HG02759 (cell line): ENCODE measurements at regions not wholly inside any gene's neighbourhood (a gene's known extent, or its start where the extent isn't known, plus 50 kb on each side); places are given as distances from the start of the nearest gene placed in this dataset.

ENCODE experiments used
- ATAC-seq: cut with Tn5 transposase; IDR thresholded peaks from one replicate; pipeline ENCODE4 v1.9.1; 2021; ENCODE audit warnings: mild to moderate bottlenecking, moderate library complexity; ENCODE audit not compliant: unreplicated experiment

DNA sequence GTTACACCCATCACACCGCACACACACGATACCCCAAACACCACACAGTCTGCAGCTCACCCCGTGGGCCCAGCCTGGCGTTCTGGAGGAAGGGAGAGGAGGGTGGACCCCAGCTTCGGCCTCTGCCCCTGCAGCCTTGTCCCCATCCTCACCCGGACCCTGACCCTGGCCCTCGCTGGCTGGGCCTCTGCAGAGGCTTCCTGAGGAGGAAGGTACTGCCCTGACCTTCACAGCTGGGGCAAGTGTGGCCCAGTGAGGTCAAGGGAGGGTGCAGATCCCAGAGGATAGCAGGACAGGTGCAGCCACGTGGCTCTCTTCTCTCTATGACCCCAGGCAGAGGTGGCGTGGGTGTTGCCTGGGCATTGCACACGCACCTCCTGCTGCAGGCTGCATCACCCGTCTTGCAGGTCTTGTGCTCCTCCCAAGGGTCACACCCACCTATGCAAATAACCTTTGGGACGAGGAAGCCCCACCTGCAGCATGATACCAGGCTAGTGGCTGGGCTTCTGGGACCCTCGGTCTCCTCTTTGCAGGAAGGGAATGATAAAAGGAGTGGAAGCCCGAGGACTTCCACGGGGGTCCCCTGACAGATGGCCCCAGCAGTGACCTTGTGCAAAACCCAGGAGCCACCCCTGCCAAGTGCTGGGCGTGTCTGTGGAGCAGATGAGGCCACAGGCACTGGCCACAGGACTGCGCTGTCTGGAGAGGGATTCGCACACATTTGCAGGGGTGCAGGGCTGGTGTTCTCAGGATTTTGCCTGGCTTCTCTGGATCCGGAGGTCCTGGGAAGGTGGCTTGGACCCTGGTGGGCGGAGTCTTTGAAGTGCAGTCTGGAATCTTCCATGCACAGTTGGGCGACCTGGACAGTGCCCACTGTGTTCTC is 1241.5 kb downstream of the BRD1 start:
- ATAC-seq, result no peak

DNA sequence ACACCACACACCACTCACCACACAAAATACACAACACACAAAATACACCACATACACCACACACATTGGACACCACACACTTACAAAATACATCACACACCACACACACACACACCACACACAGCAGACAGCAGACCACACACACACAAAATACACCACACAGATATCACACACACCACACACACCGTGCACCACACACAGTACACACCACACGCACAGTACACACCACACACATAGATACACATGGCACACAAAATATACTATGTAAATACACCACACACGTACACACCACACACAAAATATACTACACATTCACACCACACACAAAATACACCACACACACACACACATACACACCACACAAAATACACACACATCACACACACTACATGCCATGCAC is 1243.5 kb downstream of the BRD1 start:
- ATAC-seq, result no peak

DNA sequence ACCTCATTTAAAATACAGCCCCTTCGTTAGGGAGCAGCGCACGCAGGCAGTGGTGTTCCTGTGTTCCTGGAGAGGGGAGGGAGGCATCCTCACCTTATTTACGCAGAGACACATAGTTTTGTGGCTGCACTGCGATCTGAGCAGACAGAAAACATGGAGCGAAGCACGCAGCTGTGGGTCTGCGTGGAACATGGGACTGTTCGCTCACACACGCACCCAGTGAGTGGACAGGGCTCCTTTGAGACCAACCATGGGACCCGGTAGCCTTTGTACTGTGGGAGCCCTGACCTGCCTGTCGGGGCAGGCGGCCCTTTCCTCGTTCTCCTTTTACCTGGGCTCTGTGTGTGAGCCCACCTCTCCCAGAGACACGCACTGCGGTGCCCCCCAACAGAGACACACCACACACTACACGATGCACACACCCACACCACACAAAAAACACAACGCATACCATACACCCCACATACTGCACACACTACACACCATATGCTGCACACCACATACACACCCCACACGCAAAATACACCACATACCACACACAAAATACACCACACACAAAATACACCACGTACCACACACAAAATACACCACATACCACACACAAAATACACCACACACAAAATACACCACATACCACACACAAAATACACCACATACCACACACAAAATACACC is 1245.7 kb downstream of the BRD1 start:
- ATAC-seq, result no peak

DNA sequence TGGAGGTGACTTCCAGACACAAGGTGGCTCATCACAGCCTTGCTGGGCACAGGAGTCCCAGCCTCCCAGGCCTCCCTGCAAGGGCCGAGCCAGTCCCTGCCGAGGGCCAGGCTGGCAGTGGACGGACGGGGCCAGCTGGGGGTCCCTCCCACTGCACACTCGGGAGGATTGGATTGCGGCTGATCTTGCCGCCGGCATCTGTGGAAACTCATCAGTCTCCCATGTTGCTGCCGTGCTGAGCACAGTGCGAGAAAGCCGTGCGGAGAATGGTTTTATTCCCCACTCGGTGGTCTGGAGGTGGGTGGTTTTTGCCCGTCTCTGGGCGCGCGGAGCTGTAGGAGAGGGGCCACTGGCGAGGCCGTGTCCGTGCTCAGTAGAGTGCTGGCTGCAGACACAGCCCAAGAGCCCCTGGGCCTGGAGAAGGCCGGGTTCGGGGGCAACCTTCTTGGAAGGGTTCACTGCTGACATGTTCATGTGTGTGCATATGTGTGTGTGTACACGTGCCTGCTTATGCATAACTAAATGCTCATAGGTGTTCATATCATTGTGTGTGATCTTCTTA is 1246.4 kb downstream of the BRD1 start:
- no peak for ATAC-seq

DNA sequence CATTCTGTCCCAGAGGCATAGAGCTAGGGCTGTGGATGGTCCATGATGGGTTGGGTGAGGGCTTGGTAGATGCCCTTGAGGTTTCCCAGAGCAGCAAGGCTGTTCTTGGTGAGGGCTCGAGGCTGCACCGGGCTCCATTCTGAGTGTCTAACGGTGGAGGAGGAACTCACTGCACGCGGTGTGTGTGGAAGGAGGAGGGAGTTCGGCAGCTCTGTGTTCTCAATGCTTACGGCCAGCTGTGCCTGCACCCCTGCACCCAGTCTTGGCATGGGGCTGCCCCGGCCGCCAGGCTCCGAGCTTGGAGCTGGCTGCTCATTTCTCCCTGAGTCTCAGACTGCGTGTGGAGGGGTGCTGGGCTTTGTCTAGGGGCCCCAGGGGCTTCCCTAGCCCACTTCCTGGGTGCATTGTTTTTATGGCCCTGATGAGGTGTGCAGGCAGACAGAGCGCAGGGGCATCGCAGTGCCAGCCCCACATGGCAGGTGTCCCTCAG is 1247.1 kb downstream of the BRD1 start:
- no peak for ATAC-seq

DNA sequence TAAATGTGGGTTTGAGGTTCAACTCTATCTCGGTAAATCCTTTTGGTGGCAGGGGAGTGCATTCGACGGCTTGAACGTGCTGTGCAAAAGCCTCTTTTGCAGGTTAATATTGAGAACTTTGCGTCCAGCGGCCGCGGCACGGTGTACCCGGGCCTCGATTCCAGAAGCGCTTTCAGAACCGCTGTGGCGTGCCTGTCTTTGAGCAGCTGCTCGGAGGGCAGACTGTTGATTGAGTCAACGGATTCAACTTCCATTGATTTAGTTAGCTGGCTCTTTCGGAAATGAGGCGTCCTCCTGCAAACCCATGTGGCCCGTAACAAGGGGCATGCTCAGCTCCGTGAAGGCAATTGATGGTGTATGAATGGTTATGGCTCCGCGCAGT is 1247.8 kb downstream of the BRD1 start:
- no peak for ATAC-seq

DNA sequence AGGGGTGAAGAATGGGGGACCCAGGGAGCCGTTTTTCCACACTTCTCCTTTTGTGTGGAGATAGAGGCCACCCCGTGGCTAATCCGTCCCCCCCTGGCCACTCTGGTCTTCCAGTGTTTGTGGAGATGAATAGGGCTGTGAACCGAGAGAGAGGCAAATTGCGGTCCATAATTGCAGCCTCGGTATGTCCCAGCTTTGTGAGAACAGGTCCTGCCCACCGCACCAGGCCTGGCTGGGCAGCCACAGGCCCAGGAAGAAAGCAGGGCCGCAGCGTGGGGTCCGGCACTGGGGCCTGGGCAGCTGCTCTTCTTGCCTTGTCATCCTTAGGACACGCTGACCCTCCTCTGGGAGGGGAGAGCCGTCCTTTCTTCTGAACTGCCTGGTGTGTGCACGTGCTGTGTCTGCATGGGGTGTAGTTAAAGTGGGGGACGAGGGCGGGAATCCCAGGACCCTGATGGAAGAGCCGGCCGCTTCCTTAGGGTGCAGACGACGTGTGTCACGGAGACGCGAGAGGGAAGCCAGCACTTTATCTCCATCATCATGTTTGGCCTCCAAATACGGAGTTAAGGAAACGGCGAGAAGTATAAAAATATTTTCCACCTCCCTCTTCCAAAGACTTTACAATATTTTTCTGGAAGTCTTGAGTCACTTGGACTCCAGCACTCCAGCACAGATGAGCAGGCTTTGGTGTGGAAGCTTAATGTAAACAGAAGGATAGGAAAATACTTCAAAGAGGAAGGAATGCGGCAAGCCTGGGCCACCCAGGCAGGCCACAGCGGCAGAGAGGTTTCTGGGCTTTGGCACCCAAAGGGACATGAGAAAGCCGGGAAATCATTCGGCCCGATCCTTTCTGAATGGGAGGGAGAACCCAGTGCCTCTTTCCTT is 1248.4 kb downstream of the BRD1 start:
- no peak for ATAC-seq

DNA sequence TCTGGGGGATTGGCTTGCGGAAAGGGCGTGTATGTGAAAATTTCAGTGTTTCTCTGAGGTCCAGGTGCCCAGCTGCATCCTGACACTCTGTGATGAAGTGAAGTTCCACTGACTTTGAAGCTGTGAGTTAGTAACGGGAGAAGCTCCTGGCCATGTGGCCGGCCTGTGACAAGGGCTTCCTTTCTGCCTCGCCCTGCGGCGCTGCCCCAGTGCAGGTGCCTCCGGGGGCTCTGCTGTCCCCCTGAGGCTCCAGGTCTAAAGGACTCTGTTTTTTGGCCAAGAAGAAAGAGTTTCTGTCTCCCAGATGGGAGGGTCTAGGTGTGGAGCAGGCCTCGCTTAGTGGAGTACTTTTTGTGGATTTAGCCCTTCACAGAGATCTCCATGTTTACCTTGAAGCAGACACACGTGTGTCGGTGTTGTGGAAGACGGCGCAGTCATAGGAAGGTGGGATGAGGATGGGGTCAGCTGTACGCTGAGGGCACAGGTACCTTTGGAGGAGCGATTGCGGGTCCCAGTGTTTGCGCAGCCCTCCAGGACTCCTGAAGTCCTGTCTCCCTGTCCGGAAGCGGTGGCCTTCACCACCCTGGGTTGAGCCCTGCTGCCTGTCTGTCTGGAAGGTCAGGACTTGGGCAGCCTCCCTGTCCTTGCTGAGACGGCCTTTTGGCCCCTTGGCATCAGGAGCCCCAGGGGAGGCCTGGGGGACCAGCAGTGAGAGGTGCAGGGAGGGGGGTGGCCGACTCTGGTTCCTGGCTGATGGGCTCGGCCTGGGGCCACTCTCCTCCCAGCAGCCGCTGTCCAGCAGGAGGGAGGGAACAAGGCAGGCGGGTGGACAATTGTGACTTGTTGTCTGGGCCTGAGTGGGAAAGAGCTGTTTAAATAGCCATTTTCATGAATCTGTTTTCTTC is 1249.3 kb downstream of the BRD1 start:
- no peak for ATAC-seq

DNA sequence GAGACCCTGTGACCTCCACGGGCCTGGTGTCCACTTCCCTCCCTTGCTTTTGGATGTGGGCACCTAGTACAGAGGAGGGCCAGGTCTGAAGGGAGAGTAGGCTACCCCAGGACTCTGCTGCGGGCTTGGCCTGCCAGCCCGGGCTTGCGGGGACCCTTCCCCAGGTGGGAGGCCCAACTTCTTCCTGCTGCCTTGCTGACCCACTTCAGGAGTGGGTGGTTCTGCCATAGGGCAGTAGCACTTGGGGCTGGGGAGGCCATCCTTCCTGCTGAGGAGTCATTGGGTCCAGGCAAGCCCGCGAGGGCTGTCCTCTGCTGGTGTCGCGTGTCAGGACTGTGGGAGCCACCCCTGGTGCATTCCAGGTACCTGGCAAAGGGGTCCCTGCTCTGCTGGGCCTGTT is 1250.0 kb downstream of the BRD1 start:
- ATAC-seq, result no peak

DNA sequence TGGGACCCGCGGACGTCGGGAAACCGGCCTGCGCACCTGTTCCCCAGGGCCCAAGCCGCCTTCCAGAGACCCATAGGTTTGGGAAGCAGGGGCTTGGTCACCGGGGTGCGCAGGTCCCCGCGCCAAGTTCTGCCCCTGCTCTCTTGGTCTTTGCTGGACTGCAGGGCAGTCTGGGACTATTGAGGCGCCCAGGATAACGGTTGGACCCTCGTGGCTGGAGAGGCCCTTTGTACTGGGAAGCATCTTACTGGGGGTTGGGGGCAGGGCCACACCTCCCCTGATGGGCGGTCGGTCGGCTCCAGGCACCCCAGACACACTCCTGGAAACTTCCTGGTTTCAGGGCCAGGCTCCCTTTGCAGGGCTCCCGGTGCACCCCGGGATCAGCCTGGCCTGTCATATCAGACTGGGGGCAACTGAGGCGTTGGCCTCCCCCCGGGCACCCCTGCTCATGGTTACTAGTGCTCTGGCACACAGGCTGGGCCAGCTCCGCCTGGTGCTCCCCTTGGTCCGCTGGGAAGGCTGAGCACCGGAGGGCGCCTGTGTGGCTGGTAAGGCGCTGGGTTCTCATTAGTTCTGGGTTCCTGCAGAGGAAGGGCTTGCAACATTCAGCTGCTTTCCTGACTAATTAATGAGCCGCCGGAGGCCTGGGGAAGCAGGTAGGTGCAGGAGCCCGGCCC is 1250.5 kb downstream of the BRD1 start:
- ATAC-seq, result no peak

DNA sequence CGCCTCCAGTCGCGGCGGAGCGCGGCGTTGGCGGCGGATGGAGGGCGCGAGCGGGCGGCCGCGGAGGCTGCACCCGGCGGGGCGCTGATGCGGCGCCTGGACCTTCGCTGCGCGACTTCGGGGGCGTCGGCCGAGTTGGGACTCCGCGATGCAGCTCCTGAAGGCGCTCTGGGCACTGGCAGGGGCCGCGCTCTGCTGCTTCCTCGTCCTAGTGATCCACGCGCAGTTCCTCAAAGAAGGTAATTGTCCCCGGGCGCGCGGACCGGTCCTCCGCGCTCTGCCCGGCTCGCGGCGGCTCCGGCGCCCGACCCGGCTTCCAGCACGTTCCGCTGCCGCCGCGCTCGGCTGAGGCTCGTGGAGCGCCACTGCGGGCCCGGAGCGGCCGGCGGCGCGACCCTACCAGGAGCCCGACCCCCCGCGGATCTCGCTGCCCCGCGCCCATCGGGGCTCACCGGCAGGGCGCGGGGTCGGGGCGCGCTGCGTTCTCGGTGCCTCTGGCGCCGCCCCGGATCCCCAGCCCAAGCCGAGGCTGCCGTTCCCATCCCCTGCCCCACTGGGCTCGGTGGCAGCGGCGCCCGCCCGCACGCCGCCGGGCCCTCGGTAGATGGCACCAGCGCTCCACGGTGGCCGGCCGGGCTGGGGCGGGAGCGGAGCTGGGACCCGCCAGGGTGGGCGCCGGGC is 1251.2 kb downstream of the BRD1 start:
- ATAC-seq, result no peak

DNA sequence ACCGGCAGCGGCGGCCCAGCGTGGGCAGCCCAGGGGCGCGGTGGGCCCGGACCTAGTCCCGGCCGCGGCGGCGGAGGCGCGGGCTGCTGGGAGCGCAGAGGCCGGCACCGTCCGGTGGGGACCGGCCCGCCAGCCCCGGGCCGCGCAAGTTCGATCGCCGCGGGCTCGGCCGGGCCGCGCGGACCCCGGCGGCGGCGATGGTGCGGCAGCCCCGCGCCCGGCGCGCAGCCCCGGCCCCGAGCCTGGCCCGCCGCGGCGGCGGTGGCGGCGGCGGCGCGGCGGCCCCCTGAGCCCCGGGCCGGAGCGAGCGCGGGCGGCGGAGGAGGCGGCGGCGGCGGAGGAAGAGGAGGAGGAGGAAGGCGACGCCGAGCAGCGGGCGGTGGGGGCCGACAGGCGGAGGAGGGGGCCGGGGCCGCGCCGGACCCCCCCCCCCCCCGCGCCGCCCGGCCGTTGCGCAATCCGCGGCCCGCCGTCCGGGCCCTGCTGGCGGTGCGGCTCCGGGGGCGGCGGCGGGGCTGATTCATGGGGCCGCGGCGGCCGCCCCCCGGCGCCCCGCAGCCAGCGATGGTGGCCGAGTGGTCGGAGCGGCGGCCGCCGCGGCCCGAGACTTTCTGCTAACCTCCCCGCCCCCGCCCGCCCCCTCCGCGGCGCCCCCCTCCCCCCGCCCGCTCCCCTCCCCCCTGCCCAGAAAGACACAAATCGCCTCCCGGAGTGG is 1251.9 kb downstream of the BRD1 start:
- no peak for ATAC-seq

DNA sequence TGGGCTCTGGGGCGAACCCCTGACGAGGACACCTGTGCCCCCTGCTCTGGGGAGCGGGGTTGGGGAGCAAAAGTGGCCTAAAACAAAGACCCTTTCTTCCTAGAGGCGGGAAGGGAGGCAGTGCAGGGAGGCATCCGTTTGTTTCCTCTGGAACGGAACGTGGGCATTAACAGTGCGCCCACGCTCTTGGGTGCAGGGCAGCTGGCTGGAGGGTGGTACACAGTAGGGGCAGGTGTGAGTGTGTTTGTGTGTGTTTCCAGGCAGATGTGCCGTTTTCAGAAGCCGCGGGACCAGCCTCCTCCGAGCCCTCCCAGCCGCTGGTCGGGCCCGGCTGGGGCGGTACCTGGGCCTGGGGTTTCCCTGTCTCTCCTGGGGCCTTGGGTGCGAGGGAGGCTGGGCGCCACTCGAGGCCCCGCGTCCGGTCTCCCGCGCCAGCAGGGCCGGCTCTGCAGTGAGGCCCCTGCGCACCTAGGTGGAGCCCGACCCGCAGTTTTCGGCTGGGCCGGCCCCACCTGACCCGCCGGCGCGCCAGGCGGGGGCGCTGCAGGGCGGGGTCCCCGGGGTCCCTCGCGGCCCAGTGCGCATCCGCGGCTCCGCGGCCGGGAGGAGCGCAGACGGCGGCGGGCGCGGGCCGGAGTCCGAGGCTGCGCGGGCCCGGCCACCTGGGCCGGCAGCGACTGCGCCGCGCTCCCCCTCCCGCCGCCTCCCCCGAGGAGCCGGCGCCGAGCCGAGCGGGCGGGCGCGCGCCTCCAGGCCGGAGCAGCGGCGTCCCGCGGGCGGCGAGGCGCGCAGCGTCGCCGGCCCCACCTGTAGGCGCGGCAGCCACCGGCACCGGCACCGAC is 1252.7 kb downstream of the BRD1 start:
- no peak for ATAC-seq

DNA sequence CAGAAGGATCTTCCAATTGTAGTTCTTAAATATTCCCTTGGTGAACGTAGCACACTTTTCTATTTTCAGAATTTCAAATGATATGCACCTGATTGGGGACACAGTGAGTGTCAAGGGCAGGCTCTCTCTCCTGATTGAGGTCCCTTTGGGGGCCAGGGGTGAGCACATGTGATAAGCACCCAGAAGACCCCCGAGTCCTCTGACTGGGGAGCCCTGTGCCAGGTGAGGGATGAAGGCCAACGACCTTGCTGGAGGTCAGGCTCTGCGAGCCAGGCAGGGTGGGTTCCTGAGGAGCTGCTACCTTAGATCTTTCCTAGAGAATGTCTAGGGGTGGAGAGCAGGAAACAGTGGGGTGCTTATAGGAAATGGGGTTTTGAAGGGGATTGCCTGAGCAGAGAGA is 1253.9 kb downstream of the BRD1 start:
- no peak for ATAC-seq

DNA sequence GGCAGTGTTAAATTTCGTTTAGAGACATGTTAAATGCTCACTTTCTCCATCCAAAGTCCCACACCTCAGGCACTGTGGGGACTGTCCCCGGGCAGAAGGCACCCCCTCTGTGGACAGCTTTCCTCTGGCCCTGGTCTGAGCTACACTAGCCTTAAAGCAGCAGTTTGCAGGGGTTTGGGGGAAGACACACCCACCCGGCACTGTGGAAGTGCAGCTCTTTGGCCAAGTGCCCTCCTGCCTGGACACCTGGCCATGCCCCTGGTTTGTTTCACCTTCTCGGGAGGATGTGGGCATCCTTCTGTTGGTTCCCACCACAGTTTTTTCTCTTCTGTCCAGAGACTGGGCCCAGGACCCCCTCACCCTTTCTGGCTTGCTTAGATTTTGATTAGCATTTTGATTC is 1254.7 kb downstream of the BRD1 start:
- ATAC-seq, result no peak

DNA sequence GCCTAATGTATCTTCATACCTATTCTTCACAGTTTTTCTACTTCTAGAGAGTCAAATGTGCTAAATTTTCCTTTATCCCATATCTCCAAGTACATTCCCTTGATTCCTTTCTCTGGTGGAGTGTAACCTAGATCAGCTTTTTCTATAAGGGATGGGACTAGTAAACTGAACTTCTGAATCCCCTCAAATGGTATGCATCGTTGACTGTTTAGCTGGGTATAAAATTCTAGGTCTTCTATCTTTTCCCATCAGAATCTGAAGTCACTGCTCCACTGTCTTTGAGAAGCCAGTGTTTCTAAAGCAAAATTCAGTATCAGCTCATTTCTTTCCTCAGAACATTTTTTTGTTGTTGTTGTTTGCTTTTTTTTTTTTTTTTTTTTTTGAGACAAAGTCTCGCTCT is 1256.8 kb downstream of the BRD1 start:
- ATAC-seq, result no peak

DNA sequence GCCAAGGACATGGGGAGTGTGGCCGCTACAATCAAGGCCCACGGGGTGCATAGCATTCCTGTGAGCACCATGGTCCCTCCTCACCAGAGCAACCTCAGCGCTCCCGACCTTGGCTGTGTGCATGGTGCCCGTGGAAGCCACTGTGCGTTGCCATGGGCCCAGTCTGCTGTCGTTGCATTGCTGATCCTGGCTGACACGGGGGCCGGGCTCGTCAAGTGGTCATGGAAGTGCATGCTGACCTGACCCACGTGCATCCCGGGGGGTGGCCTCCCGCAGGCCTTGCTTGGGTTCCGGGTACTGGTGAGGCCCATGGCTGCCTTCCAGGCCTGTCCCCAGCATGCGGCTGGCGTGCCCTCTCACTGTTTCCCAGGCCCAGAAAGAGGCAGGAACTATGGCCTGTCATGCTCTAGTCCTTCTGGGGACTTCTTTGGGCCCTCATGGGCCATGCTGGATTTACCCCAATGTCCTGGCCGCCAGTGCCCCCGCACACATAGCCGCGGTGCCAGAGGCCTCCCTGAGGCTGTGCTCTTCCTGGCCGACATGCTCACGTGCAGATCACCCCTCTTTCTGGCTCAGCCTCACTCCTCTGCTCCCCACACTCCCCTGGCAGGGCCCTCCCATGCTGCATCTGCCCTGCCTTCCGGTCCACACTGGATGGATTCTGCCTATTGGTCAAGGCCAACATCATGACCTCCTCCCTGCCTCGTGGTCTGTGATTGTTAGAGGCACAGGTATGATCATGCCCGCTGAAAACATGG is 1258.0 kb downstream of the BRD1 start:
- no peak for ATAC-seq
